Ammon's horn (tissue), 1 donor: ENCODE measurements at regions not wholly inside any gene's neighbourhood (a gene's known extent, or its start where the extent isn't known, plus 50 kb on each side); places are given as distances from the start of the nearest gene placed in this dataset.

Experiments
- DNase-seq: peaks from one replicate; pipeline ENCODE4 v3.0.0-alpha.2; 2016; ENCODE audit warnings: low spot score

- DNase-seq = no peak
Measured at GRCh38 chr4:117326091-117326490, 240.7 kb upstream of the TRAM1L1 start.

GRCh38 chr4:117327491-117327890 is 242.1 kb upstream of the TRAM1L1 start:
- DNase-seq = no peak

GRCh38 chr4:117328333-117328732 is 243.0 kb upstream of the TRAM1L1 start:
- no peak for DNase-seq

GRCh38 chr4:117331817-117332216 is 246.4 kb upstream of the TRAM1L1 start:
- no peak for DNase-seq

GRCh38 chr4:117334451-117335188 is 249.2 kb upstream of the TRAM1L1 start:
- no peak for DNase-seq

GRCh38 chr4:117357437-117357836 is 272.1 kb upstream of the TRAM1L1 start:
- DNase-seq = no peak

- DNase-seq = peak; percentile 8
Measured at GRCh38 chr4:117357866-117358265, 272.5 kb upstream of the TRAM1L1 start.

- DNase-seq = no peak
Measured at GRCh38 chr4:117370944-117371668, 285.7 kb upstream of the TRAM1L1 start.

GRCh38 chr4:117375101-117375500 is 289.7 kb upstream of the TRAM1L1 start:
- no peak for DNase-seq

- peak; percentile 27 for DNase-seq
Measured at GRCh38 chr4:117376692-117377091, 291.3 kb upstream of the TRAM1L1 start.

GRCh38 chr4:117378942-117379341 is 293.6 kb upstream of the TRAM1L1 start:
- no peak for DNase-seq

- peak; percentile 36 for DNase-seq
Measured at GRCh38 chr4:117383468-117383867, 298.1 kb upstream of the TRAM1L1 start.

- DNase-seq = no peak
Measured at GRCh38 chr4:117385526-117385925, 300.1 kb upstream of the TRAM1L1 start.

GRCh38 chr4:117387072-117387471 is 301.7 kb upstream of the TRAM1L1 start:
- no peak for DNase-seq

GRCh38 chr4:117400039-117400835 is 314.9 kb upstream of the TRAM1L1 start:
- DNase-seq = no peak

GRCh38 chr4:117412661-117413060 is 327.3 kb upstream of the TRAM1L1 start:
- DNase-seq = no peak

GRCh38 chr4:117417856-117418255 is 332.5 kb upstream of the TRAM1L1 start:
- DNase-seq = no peak

- no peak for DNase-seq
Measured at GRCh38 chr4:117420948-117421347, 335.6 kb upstream of the TRAM1L1 start.

- no peak for DNase-seq
Measured at GRCh38 chr4:117421706-117422105, 336.3 kb upstream of the TRAM1L1 start.

- DNase-seq = no peak
Measured at GRCh38 chr4:117422297-117422696, 336.9 kb upstream of the TRAM1L1 start.

GRCh38 chr4:117425636-117426035 is 340.3 kb upstream of the TRAM1L1 start:
- DNase-seq = no peak

- DNase-seq = no peak
Measured at GRCh38 chr4:117428536-117428935, 343.2 kb upstream of the TRAM1L1 start.

GRCh38 chr4:117429061-117429460 is 343.7 kb upstream of the TRAM1L1 start:
- DNase-seq = no peak
